ENCODE measurements at regions not wholly inside any gene's neighbourhood (a gene's known extent, or its start where the extent isn't known, plus 50 kb on each side); places are given as distances from the start of the nearest gene placed in this dataset.

GRCh38 chr4:38406243-38406642, 257.8 kb upstream of the KLF3 start (continued):
- TF ChIP-seq, protein P1, sequence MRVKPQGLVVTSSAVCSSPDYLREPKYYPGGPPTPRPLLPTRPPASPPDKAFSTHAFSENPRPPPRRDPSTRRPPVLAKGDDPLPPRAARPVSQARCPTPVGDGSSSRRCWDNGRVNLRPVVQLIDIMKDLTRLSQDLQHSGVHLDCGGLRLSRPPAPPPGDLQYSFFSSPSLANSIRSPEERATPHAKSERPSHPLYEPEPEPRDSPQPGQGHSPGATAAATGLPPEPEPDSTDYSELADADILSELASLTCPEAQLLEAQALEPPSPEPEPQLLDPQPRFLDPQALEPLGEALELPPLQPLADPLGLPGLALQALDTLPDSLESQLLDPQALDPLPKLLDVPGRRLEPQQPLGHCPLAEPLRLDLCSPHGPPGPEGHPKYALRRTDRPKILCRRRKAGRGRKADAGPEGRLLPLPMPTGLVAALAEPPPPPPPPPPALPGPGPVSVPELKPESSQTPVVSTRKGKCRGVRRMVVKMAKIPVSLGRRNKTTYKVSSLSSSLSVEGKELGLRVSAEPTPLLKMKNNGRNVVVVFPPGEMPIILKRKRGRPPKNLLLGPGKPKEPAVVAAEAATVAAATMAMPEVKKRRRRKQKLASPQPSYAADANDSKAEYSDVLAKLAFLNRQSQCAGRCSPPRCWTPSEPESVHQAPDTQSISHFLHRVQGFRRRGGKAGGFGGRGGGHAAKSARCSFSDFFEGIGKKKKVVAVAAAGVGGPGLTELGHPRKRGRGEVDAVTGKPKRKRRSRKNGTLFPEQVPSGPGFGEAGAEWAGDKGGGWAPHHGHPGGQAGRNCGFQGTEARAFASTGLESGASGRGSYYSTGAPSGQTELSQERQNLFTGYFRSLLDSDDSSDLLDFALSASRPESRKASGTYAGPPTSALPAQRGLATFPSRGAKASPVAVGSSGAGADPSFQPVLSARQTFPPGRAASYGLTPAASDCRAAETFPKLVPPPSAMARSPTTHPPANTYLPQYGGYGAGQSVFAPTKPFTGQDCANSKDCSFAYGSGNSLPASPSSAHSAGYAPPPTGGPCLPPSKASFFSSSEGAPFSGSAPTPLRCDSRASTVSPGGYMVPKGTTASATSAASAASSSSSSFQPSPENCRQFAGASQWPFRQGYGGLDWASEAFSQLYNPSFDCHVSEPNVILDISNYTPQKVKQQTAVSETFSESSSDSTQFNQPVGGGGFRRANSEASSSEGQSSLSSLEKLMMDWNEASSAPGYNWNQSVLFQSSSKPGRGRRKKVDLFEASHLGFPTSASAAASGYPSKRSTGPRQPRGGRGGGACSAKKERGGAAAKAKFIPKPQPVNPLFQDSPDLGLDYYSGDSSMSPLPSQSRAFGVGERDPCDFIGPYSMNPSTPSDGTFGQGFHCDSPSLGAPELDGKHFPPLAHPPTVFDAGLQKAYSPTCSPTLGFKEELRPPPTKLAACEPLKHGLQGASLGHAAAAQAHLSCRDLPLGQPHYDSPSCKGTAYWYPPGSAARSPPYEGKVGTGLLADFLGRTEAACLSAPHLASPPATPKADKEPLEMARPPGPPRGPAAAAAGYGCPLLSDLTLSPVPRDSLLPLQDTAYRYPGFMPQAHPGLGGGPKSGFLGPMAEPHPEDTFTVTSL (CRISPR knock-in tag; IDR thresholded peaks at IDR 0.05; ENCODE audit: borderline replicate concordance): no peak
- TF ChIP-seq ZNF552 (CRISPR knock-in tag; IDR thresholded peaks at IDR 0.05; ENCODE audit: borderline replicate concordance): no peak

GRCh38 chr4:38409852-38410251, 254.1 kb upstream of the KLF3 start:
- no TSS peak for BruUV-seq (replicated peaks)
- WGBS (ENCODE audit: low lambda C conversion rate): 84% methylated on average over 2 of the region's 2 CpGs
- DNase-seq (ENCODE audit: low spot score): no peak
- no peak for ATAC-seq
- H3K36me3 ChIP-seq (replicated peaks in 1 of 2; ENCODE audit: control insufficient read depth in 1 of 2, insufficient read depth in 2 of 2, low read length in 2 of 2): no peaks in the 10 kb centered on the region
- no peaks in the 10 kb centered on the region for H4K20me1 ChIP-seq (ENCODE audit: insufficient read depth, low read length)
- intact Hi-C loops (cut with micrococcal nuclease; ENCODE audit: unreplicated experiment) (no loop called here), in situ Hi-C loops (cut with HindIII; ENCODE audit: extremely low pct_ligation_motif_present, low pct_unique_long_range_greater_than_20kb) (no loop called here)
- H3K4me3 ChIP-seq (replicated peaks in 1 of 3; ENCODE audit: insufficient read depth in 1 of 3, low read depth in 2 of 3, low read length in 3 of 3): no peak overlapping the region
- H3K9me3 ChIP-seq (ENCODE audit: low read length): no peaks in the 10 kb centered on the region
- no peaks in the 10 kb centered on the region for H3K27me3 ChIP-seq (ENCODE audit: control insufficient read depth in 1 of 2, insufficient read depth in 2 of 2, low read length in 2 of 2)
- ChIA-PET CTCF (ENCODE audit: low intra/inter-chr PET ratio, low total read pairs) (no interaction called here), POLR2A (no interaction called here)
- H3K4me1 ChIP-seq (ENCODE audit: insufficient read depth, low read length): peaks cover 40% of the 10 kb centered on the region
- H2AFZ ChIP-seq (ENCODE audit: low read length): no peak overlapping the region
- H3K27ac ChIP-seq (ENCODE audit: extremely low read length, insufficient read depth, low read length): no peak overlapping the region
- no peaks in the 10 kb centered on the region for H3K79me2 ChIP-seq (ENCODE audit: insufficient read depth, low read length)
- H3K9ac ChIP-seq (ENCODE audit: insufficient read depth, low read depth, low read length): no peak overlapping the region
- TF ChIP-seq ZNF703 (CRISPR knock-in tag; IDR thresholded peaks at IDR 0.05; ENCODE audit: borderline replicate concordance) (no peak), MED8 (CRISPR knock-in tag; IDR thresholded peaks at IDR 0.05; ENCODE audit: insufficient replicate concordance) (no peak), PITX1 (CRISPR knock-in tag; IDR thresholded peaks at IDR 0.05) (no peak), HNF4G (IDR thresholded peaks at IDR 0.05; ENCODE audit: borderline replicate concordance, low read depth, low read length) (no peak), HNF4G (CRISPR knock-in tag; IDR thresholded peaks at IDR 0.05; ENCODE audit: borderline replicate concordance, low read depth) (no peak), ZHX1 (CRISPR knock-in tag; IDR thresholded peaks at IDR 0.05; ENCODE audit: low read depth) (no peak)
- no peak overlapping the region for H3K4me2 ChIP-seq (ENCODE audit: low read depth, low read length)
- FAIRE-seq: no peak
